Smooth muscle cell (in vitro differentiated cells): ENCODE measurements at regions not wholly inside any gene's neighbourhood (a gene's known extent, or its start where the extent isn't known, plus 50 kb on each side); places are given as distances from the start of the nearest gene placed in this dataset.

Source experiments
- DNase-seq: peaks from one replicate; lab custom pipeline; 2025; ENCODE audit not compliant: unreplicated experiment; lab: John Stamatoyannopoulos, UW
- H2AFZ ChIP-seq: fragments of 200-600 bp; sonication (generic); 2 replicates; pipeline ENCODE4 v1.6.0; 2016; ENCODE audit warnings: antibody characterized with exemption, low read depth, mild to moderate bottlenecking
- H3F3A ChIP-seq: fragments of 200-600 bp; sonication (generic); 2 replicates; pipeline ENCODE4 v1.6.0; 2017; ENCODE audit warnings: antibody characterized with exemption, low read depth
- H3K27ac ChIP-seq: fragments of 200-600 bp; sonication (generic); 2 replicates; pipeline ENCODE4 v1.5.1; 2016; ENCODE audit warnings: low read depth, mild to moderate bottlenecking
- H3K27me3 ChIP-seq: fragments of 200-600 bp; sonication (generic); 2 replicates; pipeline ENCODE4 v1.6.1; 2016; ENCODE audit warnings: low read depth, mild to moderate bottlenecking
- H3K36me3 ChIP-seq: fragments of 200-600 bp; sonication (generic); 2 replicates; pipeline ENCODE4 v1.5.1; 2016; ENCODE audit warnings: low read depth
- H3K4me1 ChIP-seq: fragments of 200-600 bp; sonication (generic); 2 replicates; pipeline ENCODE4 v1.5.1; 2016; ENCODE audit warnings: low read depth
- H3K4me2 ChIP-seq: fragments of 200-600 bp; sonication (generic); 2 replicates; pipeline ENCODE4 v1.6.0; 2016; ENCODE audit warnings: mild to moderate bottlenecking
- H3K4me3 ChIP-seq: fragments of 200-600 bp; sonication (generic); 2 replicates; pipeline ENCODE4 v1.5.1; 2016; ENCODE audit warnings: mild to moderate bottlenecking
- H3K79me2 ChIP-seq: fragments of 200-600 bp; sonication (generic); 2 replicates; pipeline ENCODE4 v1.6.0; 2016; ENCODE audit warnings: low read depth, mild to moderate bottlenecking
- H3K9ac ChIP-seq: fragments of 200-600 bp; sonication (generic); 2 replicates; pipeline ENCODE4 v1.6.0; 2016; ENCODE audit warnings: low read depth
- H3K9me3 ChIP-seq: fragments of 200-600 bp; sonication (generic); replicated peaks from 2 replicates; pipeline ENCODE4 v1.5.1; 2016; ENCODE audit warnings: low read depth
- H4K20me1 ChIP-seq: fragments of 200-600 bp; sonication (generic); 2 replicates; pipeline ENCODE4 v1.6.0; 2016; ENCODE audit warnings: low read depth
- CTCF ChIP-seq: fragments of 200-600 bp; sonication (generic); IDR thresholded peaks from 2 replicates; pipeline ENCODE4 v1.5.1; 2017; ENCODE audit warnings: borderline replicate concordance, mild to moderate bottlenecking, antibody characterized with exemption; ENCODE audit not compliant: insufficient read depth, poor library complexity, severe bottlenecking
- WGBS: methylation state at CpG from one replicate; pipeline ENCODE4 v1.1.7; 2016; ENCODE audit warnings: low lambda C conversion rate; 5-methylcytosine and 5-hydroxymethylcytosine counted together

- Histone ChIP-seq H3K9me3 (no peaks in the 10 kb centered on the region), H2AFZ (no peak overlapping the region), H3K27me3 (no peaks in the 10 kb centered on the region), H3K27ac (no peak overlapping the region), H3K9ac (no peak overlapping the region), H3K4me1 (no peaks in the 10 kb centered on the region), H3K79me2 (no peaks in the 10 kb centered on the region), H4K20me1 (no peaks in the 10 kb centered on the region), H3K4me3 (no peak overlapping the region), H3K4me2 (no peak overlapping the region), H3F3A (no peaks in the 10 kb centered on the region), H3K36me3 (no peaks in the 10 kb centered on the region)
- no peak for DNase-seq
- TF ChIP-seq CTCF = no peak
Observed at GRCh38 chr2:212745359-212745758, 206.8 kb upstream of the ERBB4 start.

- Histone ChIP-seq H3K9me3 (no peaks in the 10 kb centered on the region), H2AFZ (no peak overlapping the region), H3K27ac (no peak overlapping the region), H4K20me1 (no peaks in the 10 kb centered on the region), H3K27me3 (no peaks in the 10 kb centered on the region), H3K4me3 (no peak overlapping the region), H3K9ac (no peak overlapping the region), H3K4me2 (no peak overlapping the region), H3K79me2 (no peaks in the 10 kb centered on the region), H3F3A (no peaks in the 10 kb centered on the region), H3K4me1 (no peaks in the 10 kb centered on the region), H3K36me3 (no peaks in the 10 kb centered on the region)
- DNase-seq = no peak
- no peak for TF ChIP-seq CTCF
- WGBS = 90% methylated on average over 4 of the region's 4 CpGs
Observed at GRCh38 chr2:212737392-212738172, 199.0 kb upstream of the ERBB4 start.

- Histone ChIP-seq H3K9me3 (no peaks in the 10 kb centered on the region), H4K20me1 (no peaks in the 10 kb centered on the region), H3K9ac (no peak overlapping the region), H3F3A (no peaks in the 10 kb centered on the region), H3K27me3 (no peaks in the 10 kb centered on the region), H3K4me2 (no peak overlapping the region), H2AFZ (no peak overlapping the region), H3K36me3 (no peaks in the 10 kb centered on the region), H3K79me2 (no peaks in the 10 kb centered on the region), H3K27ac (no peak overlapping the region), H3K4me3 (no peak overlapping the region), H3K4me1 (no peaks in the 10 kb centered on the region)
- DNase-seq = no peak
- WGBS = 91% methylated on average over 1 of the region's 1 CpG
- no peak for TF ChIP-seq CTCF
Observed at GRCh38 chr2:212736385-212736726, 197.8 kb upstream of the ERBB4 start.

- H3K9ac ChIP-seq = no peak overlapping the region
- no peak overlapping the region for H3K4me3 ChIP-seq
- no peaks in the 10 kb centered on the region for H3K4me1 ChIP-seq
- no peaks in the 10 kb centered on the region for H3F3A ChIP-seq
- no peaks in the 10 kb centered on the region for H4K20me1 ChIP-seq
- DNase-seq = no peak
- 85% methylated on average over 4 of the region's 4 CpGs for WGBS
- H3K9me3 ChIP-seq = no peaks in the 10 kb centered on the region
- no peak overlapping the region for H3K4me2 ChIP-seq
- H2AFZ ChIP-seq = no peak overlapping the region
- no peak overlapping the region for H3K27ac ChIP-seq
- no peaks in the 10 kb centered on the region for H3K79me2 ChIP-seq
- H3K27me3 ChIP-seq = no peaks in the 10 kb centered on the region
- H3K36me3 ChIP-seq = no peaks in the 10 kb centered on the region
- TF ChIP-seq CTCF = no peak
Observed at GRCh38 chr2:212733273-212733672, 194.7 kb upstream of the ERBB4 start.
